ENCODE measurements at regions not wholly inside any gene's neighbourhood (a gene's known extent, or its start where the extent isn't known, plus 50 kb on each side); places are given as distances from the start of the nearest gene placed in this dataset.

GRCh38 chr5:124583469-124584350, 162.7 kb downstream of the ZNF608 start:
- Histone ChIP-seq H3K27ac (ENCODE audit: low read length) (no peak overlapping the region), H3K27me3 (ENCODE audit: control insufficient read depth in 1 of 2, insufficient read depth in 2 of 2, low read length in 2 of 2) (no peaks in the 10 kb centered on the region), H3K36me3 (ENCODE audit: control insufficient read depth in 2 of 2, insufficient read depth in 2 of 2, low read length in 2 of 2) (no peaks in the 10 kb centered on the region), H3K9me3 (ENCODE audit: control insufficient read depth in 2 of 2, low read length in 2 of 2) (no peaks in the 10 kb centered on the region), H3K9ac (ENCODE audit: low read length in 2 of 2) (no peak overlapping the region), H3K4me3 (ENCODE audit: low read length in 2 of 2) (no peak overlapping the region), H3K4me1 (ENCODE audit: control insufficient read depth, insufficient read depth, low read length) (no peaks in the 10 kb centered on the region)

- Histone ChIP-seq H3K4me3 (ENCODE audit: low read length in 2 of 2) (no peak overlapping the region), H3K4me1 (ENCODE audit: control insufficient read depth, insufficient read depth, low read length) (no peaks in the 10 kb centered on the region), H3K27me3 (ENCODE audit: control insufficient read depth in 1 of 2, insufficient read depth in 2 of 2, low read length in 2 of 2) (no peaks in the 10 kb centered on the region), H3K9me3 (ENCODE audit: control insufficient read depth in 2 of 2, low read length in 2 of 2) (no peaks in the 10 kb centered on the region), H3K27ac (ENCODE audit: low read length) (no peak overlapping the region), H3K9ac (ENCODE audit: low read length in 2 of 2) (no peak overlapping the region), H3K36me3 (ENCODE audit: control insufficient read depth in 2 of 2, insufficient read depth in 2 of 2, low read length in 2 of 2) (no peaks in the 10 kb centered on the region)
Observed at GRCh38 chr5:124582561-124582840, 163.9 kb downstream of the ZNF608 start.

GRCh38 chr5:124581738-124582560, 164.5 kb downstream of the ZNF608 start:
- Histone ChIP-seq H3K27ac (ENCODE audit: low read length) (no peak overlapping the region), H3K9me3 (ENCODE audit: control insufficient read depth in 2 of 2, low read length in 2 of 2) (no peaks in the 10 kb centered on the region), H3K4me1 (ENCODE audit: control insufficient read depth, insufficient read depth, low read length) (no peaks in the 10 kb centered on the region)

GRCh38 chr5:124580925-124581737, 165.3 kb downstream of the ZNF608 start:
- no peaks in the 10 kb centered on the region for H3K27me3 ChIP-seq (ENCODE audit: control insufficient read depth in 1 of 2, insufficient read depth in 2 of 2, low read length in 2 of 2)
- no peaks in the 10 kb centered on the region for H3K9me3 ChIP-seq (ENCODE audit: control insufficient read depth in 2 of 2, low read length in 2 of 2)
- no peaks in the 10 kb centered on the region for H3K36me3 ChIP-seq (ENCODE audit: control insufficient read depth in 2 of 2, insufficient read depth in 2 of 2, low read length in 2 of 2)
- H3K27ac ChIP-seq (ENCODE audit: low read length) = no peak overlapping the region
- no peaks in the 10 kb centered on the region for H3K4me1 ChIP-seq (ENCODE audit: control insufficient read depth, insufficient read depth, low read length)
- H3K9ac ChIP-seq (ENCODE audit: low read length in 2 of 2) = no peak overlapping the region
- H3K4me3 ChIP-seq (ENCODE audit: low read length in 2 of 2) = no peak overlapping the region

More at GRCh38 chr5:124581738-124582560, 164.5 kb downstream of the ZNF608 start:
- Histone ChIP-seq H3K4me3 (ENCODE audit: low read length in 2 of 2) (no peak overlapping the region), H3K9ac (ENCODE audit: low read length in 2 of 2) (no peak overlapping the region), H3K36me3 (ENCODE audit: control insufficient read depth in 2 of 2, insufficient read depth in 2 of 2, low read length in 2 of 2) (no peaks in the 10 kb centered on the region), H3K27me3 (ENCODE audit: control insufficient read depth in 1 of 2, insufficient read depth in 2 of 2, low read length in 2 of 2) (no peaks in the 10 kb centered on the region)

GRCh38 chr5:124580512-124580911, 165.9 kb downstream of the ZNF608 start:
- Histone ChIP-seq H3K27me3 (ENCODE audit: control insufficient read depth in 1 of 2, insufficient read depth in 2 of 2, low read length in 2 of 2) (no peaks in the 10 kb centered on the region), H3K36me3 (ENCODE audit: control insufficient read depth in 2 of 2, insufficient read depth in 2 of 2, low read length in 2 of 2) (no peaks in the 10 kb centered on the region), H3K4me1 (ENCODE audit: control insufficient read depth, insufficient read depth, low read length) (no peaks in the 10 kb centered on the region), H3K9ac (ENCODE audit: low read length in 2 of 2) (no peak overlapping the region), H3K9me3 (ENCODE audit: control insufficient read depth in 2 of 2, low read length in 2 of 2) (no peaks in the 10 kb centered on the region), H3K27ac (ENCODE audit: low read length) (no peak overlapping the region), H3K4me3 (ENCODE audit: low read length in 2 of 2) (no peak overlapping the region)

GRCh38 chr5:124576848-124577409, 169.5 kb downstream of the ZNF608 start:
- H3K9ac ChIP-seq (ENCODE audit: low read length in 2 of 2) = no peak overlapping the region
- H3K9me3 ChIP-seq (ENCODE audit: control insufficient read depth in 2 of 2, low read length in 2 of 2) = no peaks in the 10 kb centered on the region
- H3K27me3 ChIP-seq (ENCODE audit: control insufficient read depth in 1 of 2, insufficient read depth in 2 of 2, low read length in 2 of 2) = no peaks in the 10 kb centered on the region
- H3K27ac ChIP-seq (ENCODE audit: low read length) = no peak overlapping the region
- no peaks in the 10 kb centered on the region for H3K36me3 ChIP-seq (ENCODE audit: control insufficient read depth in 2 of 2, insufficient read depth in 2 of 2, low read length in 2 of 2)
- no peaks in the 10 kb centered on the region for H3K4me1 ChIP-seq (ENCODE audit: control insufficient read depth, insufficient read depth, low read length)
- no peak overlapping the region for H3K4me3 ChIP-seq (ENCODE audit: low read length in 2 of 2)

- H3K36me3 ChIP-seq (ENCODE audit: control insufficient read depth in 2 of 2, insufficient read depth in 2 of 2, low read length in 2 of 2) = no peaks in the 10 kb centered on the region
- no peaks in the 10 kb centered on the region for H3K27me3 ChIP-seq (ENCODE audit: control insufficient read depth in 1 of 2, insufficient read depth in 2 of 2, low read length in 2 of 2)
- no peak overlapping the region for H3K9ac ChIP-seq (ENCODE audit: low read length in 2 of 2)
- H3K9me3 ChIP-seq (ENCODE audit: control insufficient read depth in 2 of 2, low read length in 2 of 2) = no peaks in the 10 kb centered on the region
- H3K4me3 ChIP-seq (ENCODE audit: low read length in 2 of 2) = no peak overlapping the region
- H3K4me1 ChIP-seq (ENCODE audit: control insufficient read depth, insufficient read depth, low read length) = no peaks in the 10 kb centered on the region
- H3K27ac ChIP-seq (ENCODE audit: low read length) = no peak overlapping the region
Observed at GRCh38 chr5:124575725-124576124, 170.7 kb downstream of the ZNF608 start.

GRCh38 chr5:124574521-124575436, 171.7 kb downstream of the ZNF608 start:
- no peak overlapping the region for H3K4me3 ChIP-seq (ENCODE audit: low read length in 2 of 2)
- H3K27me3 ChIP-seq (ENCODE audit: control insufficient read depth in 1 of 2, insufficient read depth in 2 of 2, low read length in 2 of 2) = no peaks in the 10 kb centered on the region
- H3K9ac ChIP-seq (ENCODE audit: low read length in 2 of 2) = no peak overlapping the region
- H3K9me3 ChIP-seq (ENCODE audit: control insufficient read depth in 2 of 2, low read length in 2 of 2) = no peaks in the 10 kb centered on the region
- H3K4me1 ChIP-seq (ENCODE audit: control insufficient read depth, insufficient read depth, low read length) = no peaks in the 10 kb centered on the region
- no peak overlapping the region for H3K27ac ChIP-seq (ENCODE audit: low read length)
- H3K36me3 ChIP-seq (ENCODE audit: control insufficient read depth in 2 of 2, insufficient read depth in 2 of 2, low read length in 2 of 2) = no peaks in the 10 kb centered on the region

- Histone ChIP-seq H3K4me3 (ENCODE audit: low read length in 2 of 2) (no peak overlapping the region), H3K27me3 (ENCODE audit: control insufficient read depth in 1 of 2, insufficient read depth in 2 of 2, low read length in 2 of 2) (no peaks in the 10 kb centered on the region), H3K4me1 (ENCODE audit: control insufficient read depth, insufficient read depth, low read length) (no peaks in the 10 kb centered on the region), H3K9me3 (ENCODE audit: control insufficient read depth in 2 of 2, low read length in 2 of 2) (no peaks in the 10 kb centered on the region), H3K9ac (ENCODE audit: low read length in 2 of 2) (no peak overlapping the region), H3K36me3 (ENCODE audit: control insufficient read depth in 2 of 2, insufficient read depth in 2 of 2, low read length in 2 of 2) (no peaks in the 10 kb centered on the region), H3K27ac (ENCODE audit: low read length) (no peak overlapping the region)
Observed at GRCh38 chr5:124572971-124573370, 173.5 kb downstream of the ZNF608 start.

Measured in stomach smooth muscle (tissue), 2 donors.